HepG2 (cell line): ENCODE measurements at regions not wholly inside any gene's neighbourhood (a gene's known extent, or its start where the extent isn't known, plus 50 kb on each side); places are given as distances from the start of the nearest gene placed in this dataset.

Experiments
- CTCF ChIP-seq: sonication (generic); formaldehyde crosslinking; IDR thresholded peaks from 2 replicates; pipeline ENCODE4 v1.5.0; 2020; ENCODE audit warnings: mild to moderate bottlenecking, missing genetic modification reagents, moderate library complexity
- E2F5 ChIP-seq: sonication (generic); formaldehyde crosslinking; conservative IDR thresholded peaks from 2 replicates; pipeline ENCODE4 v1.4.0; 2020; ENCODE audit warnings: missing genetic modification reagents
- HDAC2 ChIP-seq: sonication (generic); formaldehyde crosslinking; IDR thresholded peaks from 2 replicates; pipeline ENCODE4 v1.4.0; 2020; ENCODE audit warnings: missing genetic modification reagents
- JUND ChIP-seq: sonication (generic); formaldehyde crosslinking; IDR thresholded peaks from 2 replicates; pipeline ENCODE4 v1.8.0; 2022; ENCODE audit warnings: mild to moderate bottlenecking, missing genetic modification reagents
- ZMYM2 ChIP-seq: sonication (generic); formaldehyde crosslinking; IDR thresholded peaks from 2 replicates; pipeline ENCODE4 v1.8.0; 2022; ENCODE audit warnings: mild to moderate bottlenecking, missing genetic modification reagents
- ZNF432 ChIP-seq: sonication (generic); formaldehyde crosslinking; IDR thresholded peaks from 2 replicates; pipeline ENCODE4 v1.5.0; 2020; ENCODE audit warnings: missing genetic modification reagents, mild to moderate bottlenecking, borderline replicate concordance
- ZNF639 ChIP-seq: conservative IDR thresholded peaks from 2 replicates; pipeline ENCODE4 v1.6.1; 2018; ENCODE audit warnings: missing genetic modification reagents

- TF ChIP-seq JUND (CRISPR knock-in tag) (no peak), E2F5 (no peak), HDAC2 (no peak), ZMYM2 (CRISPR knock-in tag) (no peak), ZNF432 (no peak), ZNF639 (CRISPR knock-in tag) (no peak), CTCF (CRISPR knock-in tag) (no peak)
Observed at GRCh38 chr14:82546401-82546800, 1012.7 kb upstream of the SEL1L start.
